Heart left ventricle (tissue), 16 donors: ENCODE measurements at regions not wholly inside any gene's neighbourhood (a gene's known extent, or its start where the extent isn't known, plus 50 kb on each side); places are given as distances from the start of the nearest gene placed in this dataset.

Experiments
- ATAC-seq, 4 donors: fragments of 200-7000 bp; cut with Tn5 transposase; one replicate each; pipeline ENCODE4 v1.9.1; 2020 to 2022; ENCODE audit warnings: moderate library complexity in 4 of 4, mild to moderate bottlenecking in 3 of 4, moderate number of reproducible peaks in 1 of 4
- DNase-seq, 5 donors: peaks; one replicate each; pipeline ENCODE4 v3.0.0-alpha.2; 2020
- H3K27ac ChIP-seq, 12 donors: fragments of 200-600 bp; sonication (generic) in 4 of 12; one replicate each; pipeline versions ENCODE4 v1.5.0 to v1.8.0; 2016 to 2022; ENCODE audit warnings: mild to moderate bottlenecking in 2 of 12
- H3K27me3 ChIP-seq, 9 donors: fragments of 200-600 bp; sonication (generic) in 2 of 9; one replicate each; pipeline versions ENCODE4 v1.5.1 to v1.8.0; 2016 to 2022; ENCODE audit warnings: mild to moderate bottlenecking in 3 of 9
- H3K36me3 ChIP-seq, 9 donors: fragments of 200-600 bp; sonication (generic) in 2 of 9; one replicate each; pipeline versions ENCODE4 v1.5.0 to v1.8.0; 2018 to 2022; ENCODE audit warnings: mild to moderate bottlenecking in 2 of 9
- H3K4me1 ChIP-seq, 12 donors: fragments of 200-600 bp; sonication (generic) in 4 of 12; one replicate each; pipeline versions ENCODE4 v1.5.0 to v1.8.0; 2016 to 2022; ENCODE audit warnings: mild to moderate bottlenecking in 3 of 12
- H3K4me3 ChIP-seq, 12 donors: fragments of 200-600 bp; sonication (generic) in 4 of 12; one replicate each; pipeline versions ENCODE4 v1.5.0 to v1.8.0; 2017 to 2022; ENCODE audit warnings: mild to moderate bottlenecking in 9 of 12, moderate library complexity in 4 of 12
- H3K9me3 ChIP-seq, 12 donors: fragments of 200-600 bp; sonication (generic) in 4 of 12; one replicate each; pipeline versions ENCODE4 v1.5.0 to v1.8.0; 2016 to 2022; ENCODE audit warnings: mild to moderate bottlenecking in 1 of 12
- POLR2A ChIP-seq, 2 donors: fragments of 450-650 bp; IDR thresholded peaks; one replicate each; pipeline ENCODE4 v1.6.1; 2017; ENCODE audit warnings: antibody characterized with exemption in 2 of 2, mild to moderate bottlenecking in 2 of 2, moderate library complexity in 2 of 2
- WGBS, 4 donors: extraction: QIAGEN DNeasy Blood & Tissue Kit in 2 of 4; methylation state at CpG; one replicate each; pipeline versions ENCODE4 v1.1.5 to v1.1.7; 2013 to 2018; 5-methylcytosine and 5-hydroxymethylcytosine counted together
- intact Hi-C, 10 donors: fragments of 100-400 bp; cut with DNase I; formaldehyde crosslinking; loops; one replicate each; pipeline versions ENCODE4 v1.11.1 to v1.14.2; 2022
- TF ChIP-seq, protein P1 (sequence below), 12 donors: fragments of 200-600 bp; sonication (generic) in 4 of 12; IDR thresholded peaks; one replicate each; pipeline versions ENCODE4 v1.5.0 to v1.8.0; 2018 to 2022; ENCODE audit warnings: antibody characterized with exemption in 12 of 12, mild to moderate bottlenecking in 5 of 12
- donor health status: ischemic (EF 13 %, LVEDD 7.1; RV severe dilation, severe dysfunction).
- donor health status: healthy with polysubstance abuse.
- donor health status: DM: no; HTN: yes; CAD: no.
- donor health status: DM: no; HTN: no; CAD: no.
- donor health status: ischemic (EF 25% LVEDD 6.9; RV normal size, moderate dysfunction).
- donor health status: ischemic (EF 25% LVEDD 5.7; RV mildly dilated, moderate dysfunction).
- donor health status: healthy.
- donor health status: DM: yes; HTN: yes; CAD: no.
- donor health status: ischemic (EF 35%, LVEDD 5.7; RV mildly dilated, moderate dysfunction).
- donor health status: nonischemic (EF 11% LVEDD 7.7; RV severe dilation, severe dysfunction).
- donor health status: DM: yes; HTN: yes; CAD: no.
- donor health status: PGD.
- donor health status: ischemic (EF 29% LVEDD 5.4; RV normal size, mild dysfunction).
- donor health status: nonischemic (EF 23%, LVEDD 6.1; RV moderate dilation, normal function).

DNA sequence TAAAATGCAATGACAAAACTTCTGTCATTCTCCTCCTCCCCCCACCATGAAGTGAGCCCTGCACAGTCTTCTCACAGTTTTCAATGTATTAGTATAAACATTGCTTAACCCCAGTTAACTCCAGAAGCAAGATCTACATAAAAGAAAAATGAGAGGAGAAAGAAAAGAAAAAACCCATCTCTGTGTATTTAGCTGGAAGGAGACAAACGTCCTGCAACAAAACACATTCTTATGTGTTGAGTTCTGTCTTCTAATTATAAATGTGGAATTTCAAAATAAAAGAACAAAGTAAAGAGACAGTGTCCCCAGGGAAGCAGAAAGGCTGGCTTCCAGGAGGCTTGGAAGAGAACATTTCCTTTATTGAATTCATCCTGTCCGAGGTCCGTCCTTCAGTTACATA lies 491.9 kb upstream of the TUSC1 start:
- Histone ChIP-seq H3K27ac (no peak overlapping the region), H3K27me3 (no peaks in the 10 kb centered on the region), H3K36me3 (no peaks in the 10 kb centered on the region), H3K4me1 (peaks cover 0 to 4% (median 0%) of the 10 kb centered on the region in 12 donors), H3K4me3 (no peak overlapping the region), H3K9me3 (no peaks in the 10 kb centered on the region)
- no peak for TF ChIP-seq POLR2A (IDR thresholded peaks at IDR 0.05)
- TF ChIP-seq, protein P1, sequence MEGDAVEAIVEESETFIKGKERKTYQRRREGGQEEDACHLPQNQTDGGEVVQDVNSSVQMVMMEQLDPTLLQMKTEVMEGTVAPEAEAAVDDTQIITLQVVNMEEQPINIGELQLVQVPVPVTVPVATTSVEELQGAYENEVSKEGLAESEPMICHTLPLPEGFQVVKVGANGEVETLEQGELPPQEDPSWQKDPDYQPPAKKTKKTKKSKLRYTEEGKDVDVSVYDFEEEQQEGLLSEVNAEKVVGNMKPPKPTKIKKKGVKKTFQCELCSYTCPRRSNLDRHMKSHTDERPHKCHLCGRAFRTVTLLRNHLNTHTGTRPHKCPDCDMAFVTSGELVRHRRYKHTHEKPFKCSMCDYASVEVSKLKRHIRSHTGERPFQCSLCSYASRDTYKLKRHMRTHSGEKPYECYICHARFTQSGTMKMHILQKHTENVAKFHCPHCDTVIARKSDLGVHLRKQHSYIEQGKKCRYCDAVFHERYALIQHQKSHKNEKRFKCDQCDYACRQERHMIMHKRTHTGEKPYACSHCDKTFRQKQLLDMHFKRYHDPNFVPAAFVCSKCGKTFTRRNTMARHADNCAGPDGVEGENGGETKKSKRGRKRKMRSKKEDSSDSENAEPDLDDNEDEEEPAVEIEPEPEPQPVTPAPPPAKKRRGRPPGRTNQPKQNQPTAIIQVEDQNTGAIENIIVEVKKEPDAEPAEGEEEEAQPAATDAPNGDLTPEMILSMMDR (IDR thresholded peaks at IDR 0.05) = no peak
- ATAC-seq = no peak
- DNase-seq = no peak
- WGBS, 4 donors = 25 to 36% (median 32%) methylated on average over 3 of the region's 3 CpGs
- intact Hi-C loops = no loop called here

DNA sequence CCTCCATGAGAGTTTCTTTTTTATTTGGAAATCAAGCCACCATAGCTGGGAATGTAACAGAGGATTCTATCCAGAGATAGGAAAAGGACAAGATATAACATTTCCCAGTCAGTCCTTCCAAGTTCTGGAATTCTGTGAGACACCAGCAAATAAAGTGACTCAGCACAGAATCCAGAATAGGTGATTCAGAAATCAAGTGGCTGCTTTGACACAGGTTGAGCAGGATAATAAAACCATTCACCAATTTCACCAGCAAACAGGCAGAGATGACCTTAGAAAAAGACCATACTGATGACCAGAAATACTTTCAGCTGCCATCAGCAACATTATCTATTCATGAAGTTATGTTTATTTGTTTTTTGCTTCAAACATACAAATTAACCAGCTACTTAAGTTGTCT lies 491.5 kb upstream of the TUSC1 start:
- H3K36me3 ChIP-seq = no peaks in the 10 kb centered on the region
- intact Hi-C loops = no loop called here
- H3K4me3 ChIP-seq = no peak overlapping the region
- H3K27me3 ChIP-seq = no peaks in the 10 kb centered on the region
- H3K9me3 ChIP-seq = no peaks in the 10 kb centered on the region
- no peak for DNase-seq
- H3K27ac ChIP-seq = no peak overlapping the region
- ATAC-seq = no peak
- peaks cover 0 to 4% (median 0%) of the 10 kb centered on the region in 12 donors for H3K4me1 ChIP-seq
- TF ChIP-seq POLR2A (IDR thresholded peaks at IDR 0.05) = no peak
- TF ChIP-seq, protein P1 (IDR thresholded peaks at IDR 0.05) = no peak

DNA sequence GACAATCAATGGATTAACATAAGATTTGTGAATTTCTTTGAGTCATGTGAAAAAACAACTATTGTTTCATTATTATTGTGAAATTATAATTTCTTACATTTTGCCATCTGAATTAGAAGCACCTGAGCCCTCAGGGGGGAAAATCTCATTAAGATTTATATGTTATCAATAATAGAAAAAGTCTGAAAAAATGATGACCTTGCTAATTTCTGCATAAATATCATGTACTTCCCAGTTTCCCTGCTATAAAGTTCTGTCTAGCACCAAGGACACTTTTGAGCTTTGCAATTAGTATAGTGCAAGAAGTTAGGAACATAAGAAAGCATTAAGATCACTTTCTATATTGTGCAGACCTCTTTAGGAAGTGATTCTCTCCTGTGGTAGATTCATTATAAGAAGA lies 488.3 kb upstream of the TUSC1 start:
- TF ChIP-seq, protein P1 (IDR thresholded peaks at IDR 0.05) = no peak
- TF ChIP-seq POLR2A (IDR thresholded peaks at IDR 0.05) = no peak
- ATAC-seq (no peak), DNase-seq (no peak)
- Histone ChIP-seq H3K4me1 (peaks cover 0 to 4% (median 0%) of the 10 kb centered on the region in 12 donors), H3K36me3 (no peaks in the 10 kb centered on the region), H3K27me3 (no peaks in the 10 kb centered on the region), H3K9me3 (no peaks in the 10 kb centered on the region), H3K27ac (no peak overlapping the region), H3K4me3 (no peak overlapping the region)
- intact Hi-C loops = no loop called here

DNA sequence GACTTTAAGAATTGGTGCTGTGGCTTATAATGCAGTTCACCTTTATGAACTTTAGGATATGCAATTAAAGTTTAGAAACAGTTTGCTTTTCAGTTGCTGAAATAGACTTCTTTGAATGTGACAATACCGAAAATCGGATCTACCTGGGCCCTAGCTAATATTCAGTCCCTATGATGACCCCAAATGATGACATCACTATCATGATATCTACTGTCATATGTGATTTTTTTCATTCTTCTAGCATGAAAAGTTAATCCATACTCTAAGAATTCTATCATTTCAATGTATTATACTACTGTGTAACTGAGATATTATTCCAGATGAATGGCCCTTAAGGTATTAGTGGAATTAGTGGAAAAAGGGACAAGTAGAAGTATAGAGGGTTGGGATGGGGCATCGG lies 487.2 kb upstream of the TUSC1 start:
- TF ChIP-seq, protein P1 (IDR thresholded peaks at IDR 0.05) = no peak
- TF ChIP-seq POLR2A (IDR thresholded peaks at IDR 0.05) = no peak
- Histone ChIP-seq H3K27me3 (no peaks in the 10 kb centered on the region), H3K4me1 (peaks cover 0 to 4% (median 0%) of the 10 kb centered on the region in 12 donors), H3K36me3 (no peaks in the 10 kb centered on the region), H3K4me3 (no peak overlapping the region), H3K9me3 (no peaks in the 10 kb centered on the region), H3K27ac (no peak overlapping the region)
- WGBS, 4 donors = 91 to 94% (median 93%) methylated on average over 3 of the region's 3 CpGs
- DNase-seq = no peak
- no peak for ATAC-seq
- intact Hi-C loops = no loop called here
